ENCODE measurements at regions not wholly inside any gene's neighbourhood (a gene's known extent, or its start where the extent isn't known, plus 50 kb on each side); places are given as distances from the start of the nearest gene placed in this dataset.

GRCh38 chr4:1569461-1570151, 114.5 kb downstream of the FAM53A start:
- WGBS (ENCODE audit: missing lambda C conversion rate), result 57% methylated on average over 15 of the region's 20 CpGs
- DNase-seq (ENCODE audit: low read depth in 1 of 2, low spot score in 1 of 2), result no peak
- FAIRE-seq, result no peak
- ATAC-seq, result no peak
- TF ChIP-seq POLR2AphosphoS2 (conservative IDR thresholded peaks at IDR 0.05; ENCODE audit: low read length) (no peak), CBX8 (IDR thresholded peaks at IDR 0.05) (no peak), POLR2A (IDR thresholded peaks at IDR 0.05; ENCODE audit: low read length) (no peak), NPAS2 (CRISPR knock-in tag; IDR thresholded peaks at IDR 0.05; ENCODE audit: borderline replicate concordance) (no peak), CHD2 (IDR thresholded peaks at IDR 0.05; ENCODE audit: low read length, partially characterized antibody) (no peak), JUN (IDR thresholded peaks at IDR 0.05) (no peak), HEYL (CRISPR knock-in tag; IDR thresholded peaks at IDR 0.05) (no peak), JUNB (IDR thresholded peaks at IDR 0.05) (no peak), NR3C1 (IDR thresholded peaks at IDR 0.05) (no peak), FOSB (CRISPR knock-in tag; IDR thresholded peaks at IDR 0.05) (no peak), FOSL2 (IDR thresholded peaks at IDR 0.05) (no peak), FOSL2 (CRISPR knock-in tag; IDR thresholded peaks at IDR 0.05) (no peak), ZSCAN20 (CRISPR knock-in tag; IDR thresholded peaks at IDR 0.05) (no peak), SMC3 (IDR thresholded peaks at IDR 0.05) (no peak), CHD4 (IDR thresholded peaks at IDR 0.05; ENCODE audit: borderline replicate concordance) (no peak), EHF (CRISPR knock-in tag; IDR thresholded peaks at IDR 0.05) (no peak), HMGXB4 (CRISPR knock-in tag; IDR thresholded peaks at IDR 0.05; ENCODE audit: borderline replicate concordance) (no peak), HOXB13 (CRISPR knock-in tag; IDR thresholded peaks at IDR 0.05; ENCODE audit: low read depth) (no peak), FOXS1 (CRISPR knock-in tag; IDR thresholded peaks at IDR 0.05) (no peak)
- TF ChIP-seq, protein P1, sequence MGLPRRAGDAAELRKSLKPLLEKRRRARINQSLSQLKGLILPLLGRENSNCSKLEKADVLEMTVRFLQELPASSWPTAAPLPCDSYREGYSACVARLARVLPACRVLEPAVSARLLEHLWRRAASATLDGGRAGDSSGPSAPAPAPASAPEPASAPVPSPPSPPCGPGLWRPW (IDR thresholded peaks at IDR 0.05), result no peak
- TF ChIP-seq, protein P2, sequence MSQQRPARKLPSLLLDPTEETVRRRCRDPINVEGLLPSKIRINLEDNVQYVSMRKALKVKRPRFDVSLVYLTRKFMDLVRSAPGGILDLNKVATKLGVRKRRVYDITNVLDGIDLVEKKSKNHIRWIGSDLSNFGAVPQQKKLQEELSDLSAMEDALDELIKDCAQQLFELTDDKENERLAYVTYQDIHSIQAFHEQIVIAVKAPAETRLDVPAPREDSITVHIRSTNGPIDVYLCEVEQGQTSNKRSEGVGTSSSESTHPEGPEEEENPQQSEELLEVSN (IDR thresholded peaks at IDR 0.05; ENCODE audit: borderline replicate concordance, low read depth), result no peak
- CTCF ChIA-PET, result interaction anchor here (1.1 kb wide), 1 partner anchor 21 kb away, joined by 8 read pairs; no protein-coding TSS in a partner anchor
- H3K27ac ChIP-seq, result no peak overlapping the region
- H3K4me1 ChIP-seq, result peaks cover 4% of the 10 kb centered on the region; the same call in 1 of the 3 replicates
- no peaks in the 10 kb centered on the region for H3K9me3 ChIP-seq
- no peak overlapping the region for H3K4me3 ChIP-seq
- no peak overlapping the region for H3K4me2 ChIP-seq
- POLR2A ChIA-PET, result no interaction called here

GRCh38 chr4:1568855-1569460, 115.2 kb downstream of the FAM53A start:
- Histone ChIP-seq H3K9me3 (no peaks in the 10 kb centered on the region), H3K27ac (no peak overlapping the region), H3K4me1 (peaks cover 4% of the 10 kb centered on the region; the same call in 1 of the 3 replicates), H3K4me3 (no peak overlapping the region), H3K4me2 (no peak overlapping the region)
- TF ChIP-seq ESRRA (IDR thresholded peaks at IDR 0.05; ENCODE audit: borderline replicate concordance, low read length) (no peak), ELK1 (IDR thresholded peaks at IDR 0.05; ENCODE audit: low read depth, low read length) (no peak), MYC (IDR thresholded peaks at IDR 0.05; ENCODE audit: borderline replicate concordance, low read length) (no peak), SMC3 (IDR thresholded peaks at IDR 0.05) (no peak), RAD21 (conservative IDR thresholded peaks at IDR 0.05 in 1 of 2, IDR thresholded peaks at IDR 0.05 in 1 of 2) (no peak)
- TF ChIP-seq, protein P2 (IDR thresholded peaks at IDR 0.05; ENCODE audit: borderline replicate concordance, low read depth), result no peak
- CTCF ChIA-PET, result interaction anchor here (1.8 kb wide), 1 partner anchor 20 kb away, joined by 6 read pairs; no protein-coding TSS in a partner anchor
- no peak for FAIRE-seq
- DNase-seq (ENCODE audit: low read depth in 1 of 2, low spot score in 1 of 2), result no peak
- POLR2A ChIA-PET, result no interaction called here
- WGBS (ENCODE audit: missing lambda C conversion rate), result 75% methylated on average over 19 of the region's 31 CpGs
- no peak for ATAC-seq

Measured in A549 (cell line).